GM19397 (cell line): ENCODE measurements at regions not wholly inside any gene's neighbourhood (a gene's known extent, or its start where the extent isn't known, plus 50 kb on each side); places are given as distances from the start of the nearest gene placed in this dataset.

Experiments used
- ATAC-seq: cut with Tn5 transposase; IDR thresholded peaks from one replicate; pipeline ENCODE4 v1.9.1; 2021; ENCODE audit warnings: mild to moderate bottlenecking, moderate library complexity; ENCODE audit not compliant: unreplicated experiment

DNA sequence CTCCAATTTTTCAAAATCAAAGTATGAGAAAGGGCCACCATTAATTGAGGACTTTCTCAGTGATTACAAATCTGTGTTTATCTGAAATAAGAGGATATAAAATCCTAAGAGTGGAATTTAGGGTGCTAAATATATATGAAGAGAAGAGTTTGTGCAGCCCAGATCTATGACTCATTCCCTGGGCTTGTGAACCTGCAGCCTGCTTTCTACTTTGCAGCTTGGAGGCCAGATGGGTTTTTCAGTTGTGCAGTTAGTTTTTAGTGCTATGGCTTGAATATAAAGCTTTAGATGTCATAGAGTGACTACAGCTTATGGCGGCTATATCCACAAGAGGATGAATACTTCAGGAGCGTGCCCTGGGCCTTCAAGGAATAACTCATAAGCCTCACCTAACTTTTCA lies 1391.1 kb downstream of the FSTL5 start:
- ATAC-seq: no peak

DNA sequence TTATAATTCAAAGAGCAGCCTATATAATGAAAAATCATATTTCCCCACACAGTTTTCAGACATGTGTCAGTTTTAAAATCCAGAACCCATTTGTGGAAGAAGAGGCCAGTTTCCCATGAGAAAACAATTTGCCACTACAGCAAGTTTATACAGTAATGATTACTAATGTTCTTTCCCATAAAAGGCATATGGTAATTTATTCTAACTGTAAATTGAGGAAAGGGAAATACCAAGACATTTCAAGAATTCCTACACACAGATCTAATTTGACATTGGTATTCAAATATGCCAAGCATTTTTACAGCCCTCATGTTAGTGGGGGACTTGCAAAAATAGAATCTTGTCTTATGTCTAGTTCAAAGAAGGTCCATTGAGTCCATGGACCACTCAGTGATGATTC lies 1368.6 kb downstream of the FSTL5 start:
- ATAC-seq: no peak

DNA sequence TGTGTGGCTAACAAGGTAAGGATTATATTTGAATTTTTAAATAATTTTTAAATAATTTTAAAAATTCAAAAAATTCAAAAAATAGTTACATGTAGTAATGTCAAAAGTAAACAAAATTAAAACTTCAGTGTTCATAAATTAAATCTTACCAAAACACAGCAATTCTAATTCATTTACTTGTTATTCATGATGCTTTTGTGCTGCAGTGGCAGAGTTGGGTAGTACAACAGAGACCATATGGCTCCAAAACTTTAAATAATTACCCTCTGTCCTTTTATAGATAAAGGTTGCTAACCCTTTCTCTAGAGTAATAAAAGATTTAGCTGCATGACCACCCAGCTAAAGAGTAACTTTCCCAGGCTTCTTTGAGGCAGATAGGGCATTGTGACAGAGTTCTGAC lies 1355.6 kb downstream of the FSTL5 start:
- ATAC-seq: no peak

DNA sequence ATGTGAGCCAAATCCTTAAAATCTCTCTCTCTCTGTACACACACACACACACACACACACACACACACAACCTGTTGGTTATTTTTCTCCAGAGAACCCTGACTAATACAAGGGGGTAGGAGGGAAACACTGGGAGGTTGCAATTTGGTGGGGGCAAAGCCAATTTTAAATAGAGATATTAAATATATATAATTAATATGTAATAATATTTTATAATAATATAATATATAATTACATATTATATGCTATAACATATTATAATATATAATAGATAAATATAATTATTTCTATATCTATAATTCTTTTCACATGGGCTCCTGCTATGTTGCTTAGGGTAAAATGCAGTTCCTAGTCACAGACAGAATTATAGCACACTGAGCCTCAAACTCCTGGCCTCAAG lies 1354.2 kb downstream of the FSTL5 start:
- ATAC-seq: no peak

DNA sequence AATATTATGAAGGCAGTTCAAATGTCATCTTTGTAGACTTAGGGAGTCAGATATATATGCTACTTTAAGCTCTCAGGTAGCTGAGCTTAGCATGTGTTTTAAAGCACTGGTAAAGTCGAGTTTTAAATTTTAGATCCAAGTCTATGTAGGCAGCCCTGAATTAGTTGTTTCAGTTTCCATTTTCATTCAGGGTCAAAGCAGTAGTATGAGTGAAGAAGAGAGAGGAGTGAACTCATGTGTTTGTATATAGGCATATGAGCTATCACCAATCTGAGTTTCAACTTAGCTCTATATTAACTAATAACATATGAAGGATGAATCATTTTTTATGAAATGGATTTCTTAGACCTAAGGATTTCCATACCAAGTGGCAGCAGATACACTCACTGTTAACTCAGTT lies 1353.4 kb downstream of the FSTL5 start:
- ATAC-seq: no peak

DNA sequence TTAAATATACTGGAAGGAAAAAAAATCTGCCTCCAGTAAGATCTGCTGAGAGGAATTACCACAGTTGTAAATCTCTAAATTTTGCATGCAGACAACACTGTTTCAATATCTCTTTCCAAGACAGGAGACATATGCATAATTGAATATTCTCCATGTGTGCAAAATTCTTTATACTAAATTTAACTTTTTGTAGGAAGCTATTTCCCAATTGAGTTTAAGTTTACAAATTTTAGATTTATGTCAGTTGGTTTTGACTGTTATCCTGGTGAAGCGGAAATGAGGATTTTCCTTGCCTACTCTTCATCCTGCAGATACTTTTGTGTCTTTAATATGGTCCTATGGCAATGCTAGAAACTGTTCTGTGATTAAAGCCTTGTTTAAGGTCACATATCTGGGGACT lies 1352.9 kb downstream of the FSTL5 start:
- no peak for ATAC-seq

DNA sequence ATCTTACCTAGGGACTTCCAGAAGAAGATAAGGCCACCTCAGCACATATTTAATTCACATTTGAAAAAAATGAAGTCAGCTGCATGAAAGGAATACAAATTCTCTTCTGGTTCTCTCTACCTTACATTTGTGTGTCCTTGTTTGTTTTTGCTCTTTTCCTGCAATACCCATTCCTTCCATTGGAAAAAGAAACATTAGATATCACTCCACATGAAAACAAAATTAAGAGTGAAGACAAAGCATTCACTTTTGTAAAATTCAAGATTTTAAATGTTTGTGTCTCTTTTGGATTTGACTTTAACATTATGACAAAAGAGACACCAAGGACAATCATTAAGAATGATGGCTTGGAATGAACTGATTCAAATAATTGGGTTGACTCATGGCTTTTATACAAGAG lies 1351.8 kb downstream of the FSTL5 start:
- no peak for ATAC-seq

DNA sequence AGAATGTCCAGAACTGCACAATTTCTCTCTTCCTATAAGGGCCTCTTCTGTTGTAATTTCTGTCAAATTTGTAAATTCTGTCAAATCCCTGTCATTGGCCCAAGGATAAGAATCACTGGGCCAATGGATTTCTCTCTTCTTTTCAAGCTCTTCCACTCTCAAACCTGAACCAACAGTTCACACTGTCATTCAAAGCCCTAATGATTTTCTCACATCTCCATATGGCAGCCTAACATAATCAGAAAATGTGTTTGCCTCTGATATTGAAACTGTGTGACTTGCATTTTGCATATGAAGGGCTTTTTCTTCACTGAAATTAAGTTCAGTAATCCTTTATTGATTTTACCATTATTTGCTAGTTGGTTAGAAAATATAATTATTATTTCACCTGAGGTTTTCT lies 1349.1 kb downstream of the FSTL5 start:
- ATAC-seq: no peak

DNA sequence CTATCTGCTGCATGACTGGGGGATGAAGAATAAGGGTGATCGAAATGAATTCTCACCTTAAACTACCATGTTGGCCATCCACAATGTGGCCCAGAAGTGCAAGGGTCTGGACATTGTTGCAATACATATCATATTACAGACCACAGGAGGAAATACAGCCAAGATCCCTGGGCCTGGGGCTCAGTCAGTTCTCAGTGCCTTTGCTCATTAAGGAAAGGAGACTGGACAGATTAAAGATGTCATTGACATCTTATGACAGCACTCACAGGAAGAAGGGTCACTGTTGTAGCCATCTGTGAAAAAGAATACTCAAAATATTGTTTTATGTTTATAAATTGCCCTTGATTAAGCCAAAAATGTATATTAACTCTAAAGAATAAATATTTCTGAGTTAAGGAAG lies 1345.2 kb downstream of the FSTL5 start:
- no peak for ATAC-seq

DNA sequence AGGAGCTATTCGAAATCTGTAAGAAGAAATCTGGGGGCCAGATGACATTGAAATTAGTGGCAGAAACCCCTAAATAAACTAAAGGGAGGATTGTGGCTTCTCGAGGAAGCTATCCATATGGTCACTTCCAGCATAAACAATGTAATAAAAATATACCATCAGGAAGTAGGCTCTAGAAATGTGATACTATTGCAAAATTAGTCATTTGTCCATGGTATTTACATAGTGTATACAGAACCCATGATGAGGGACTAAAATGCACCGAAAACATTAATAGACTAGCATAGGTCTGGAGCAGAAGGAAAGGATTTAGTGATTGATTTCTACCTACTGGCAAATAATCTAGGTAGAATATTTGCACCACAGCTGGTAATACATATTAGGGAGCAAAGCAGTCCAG lies 1344.0 kb downstream of the FSTL5 start:
- ATAC-seq: no peak

DNA sequence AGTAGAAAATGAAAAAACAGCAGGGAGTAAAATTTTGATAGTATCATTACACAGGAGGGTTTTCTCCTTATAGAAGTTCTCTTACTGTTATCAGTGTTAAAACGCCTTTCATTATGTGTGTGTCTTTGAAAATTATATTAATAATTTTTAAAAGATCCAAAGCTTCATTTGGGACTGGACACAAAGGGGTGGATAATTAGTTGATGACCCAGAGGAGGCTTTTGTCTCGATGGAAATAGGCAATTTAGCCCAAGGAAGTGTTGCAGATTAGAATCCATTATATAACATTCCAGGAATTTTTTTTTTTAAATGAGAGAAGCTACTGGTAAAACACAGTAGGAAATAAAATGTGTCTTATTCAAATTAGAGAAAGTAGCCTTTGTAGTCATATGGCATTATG lies 1339.3 kb downstream of the FSTL5 start:
- no peak for ATAC-seq

DNA sequence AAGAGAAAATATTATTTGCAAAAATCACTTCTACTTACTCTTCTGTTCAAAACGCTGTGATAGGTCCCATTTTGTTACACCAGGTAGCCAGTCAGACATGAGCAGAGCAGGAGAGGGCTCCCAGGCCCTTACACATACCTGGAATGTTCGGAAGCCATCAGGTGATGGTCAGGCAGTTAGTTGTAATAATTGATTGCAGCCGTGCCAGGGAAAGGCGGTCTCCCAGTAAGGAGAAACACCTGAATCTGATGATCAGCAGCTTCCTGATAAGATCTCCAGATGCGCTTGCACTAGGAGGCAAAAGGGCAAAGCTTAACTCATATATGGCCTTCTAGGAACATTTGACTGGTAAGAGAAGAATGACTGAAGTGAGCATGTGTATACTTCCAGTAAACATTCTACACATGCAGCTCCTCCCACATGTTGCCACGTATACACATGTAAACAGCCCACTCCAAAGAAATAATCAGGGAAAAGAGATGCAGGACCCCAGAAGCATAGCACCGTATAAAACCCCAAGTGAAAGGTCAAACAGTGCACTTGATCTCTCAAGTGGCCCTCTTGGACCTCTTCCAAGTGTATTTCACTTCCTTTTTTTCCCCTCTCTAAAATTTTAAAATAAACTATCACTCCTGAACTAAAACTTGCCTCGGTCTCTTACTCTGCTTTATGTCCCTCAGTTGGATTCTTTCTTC lies 1338.0 kb downstream of the FSTL5 start:
- ATAC-seq: no peak

DNA sequence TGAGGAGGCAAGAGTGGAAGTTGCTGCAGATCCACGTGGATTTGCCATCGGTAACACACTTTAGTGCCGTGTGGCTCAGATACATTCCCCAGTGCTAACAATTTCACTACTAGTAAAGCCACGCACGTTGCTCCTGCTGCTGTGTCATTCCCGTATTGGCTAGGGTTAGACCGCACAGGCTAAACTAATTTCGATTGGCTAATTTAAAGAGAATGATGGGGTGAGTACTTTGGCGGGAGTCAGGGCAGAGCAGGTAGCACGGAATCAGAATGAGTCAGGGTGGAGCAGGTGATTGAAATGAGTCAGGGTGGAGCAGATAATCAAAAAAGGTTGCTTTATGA lies 1337.5 kb downstream of the FSTL5 start:
- no peak for ATAC-seq

DNA sequence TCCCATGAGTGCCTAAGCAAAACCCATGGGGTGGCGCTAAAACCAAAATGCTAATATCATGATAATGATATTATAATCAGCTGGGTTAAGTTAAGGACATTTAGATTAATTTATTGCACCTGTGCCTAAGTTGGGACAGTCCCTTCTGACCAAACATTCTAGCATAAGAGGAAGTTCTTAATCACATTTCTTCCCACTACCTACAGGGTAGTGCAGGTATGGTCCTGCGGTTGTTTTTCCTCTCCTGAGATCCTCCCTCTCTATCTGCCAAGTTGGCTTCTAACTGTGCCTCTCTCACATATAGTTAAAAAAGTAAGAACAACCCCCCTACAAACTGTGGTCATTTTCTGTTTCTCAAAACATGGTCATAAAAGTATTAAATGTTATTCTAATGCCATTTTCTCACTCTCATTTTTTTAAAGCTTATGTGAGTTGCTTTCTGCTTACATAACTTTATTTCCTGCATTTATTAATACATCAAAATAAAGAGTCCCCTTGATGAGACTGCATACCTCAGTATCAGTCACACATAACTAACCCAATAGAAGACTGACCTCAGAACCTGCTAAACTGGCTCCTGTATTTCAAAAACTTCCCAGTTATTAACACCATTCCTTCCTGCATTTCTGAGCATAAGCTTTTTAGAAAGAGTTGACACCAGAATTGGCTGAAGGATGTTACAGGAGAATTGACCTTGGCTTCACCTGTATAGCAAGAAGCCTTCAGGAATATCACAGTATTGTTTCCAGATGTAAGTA lies 1332.5 kb downstream of the FSTL5 start:
- no peak for ATAC-seq

DNA sequence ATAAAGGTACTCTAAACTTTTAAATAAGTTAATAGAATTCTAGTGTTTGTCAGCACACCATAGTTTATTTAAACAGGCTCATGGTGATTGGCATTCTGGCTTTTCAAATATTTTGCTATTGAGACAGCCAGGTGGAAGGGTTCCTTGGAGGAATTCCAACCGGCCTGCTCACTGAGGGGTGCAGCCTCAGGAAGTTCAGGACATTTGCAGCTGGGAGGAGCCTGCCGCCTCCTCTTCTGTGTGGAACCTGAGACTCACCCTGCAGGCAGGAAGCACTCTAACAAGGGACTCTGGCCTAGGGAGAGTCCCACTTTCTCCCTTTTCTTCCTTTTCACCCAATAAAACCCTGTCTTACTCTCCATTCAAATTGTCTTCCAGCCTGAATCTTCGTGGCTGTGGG lies 1328.0 kb downstream of the FSTL5 start:
- no peak for ATAC-seq

DNA sequence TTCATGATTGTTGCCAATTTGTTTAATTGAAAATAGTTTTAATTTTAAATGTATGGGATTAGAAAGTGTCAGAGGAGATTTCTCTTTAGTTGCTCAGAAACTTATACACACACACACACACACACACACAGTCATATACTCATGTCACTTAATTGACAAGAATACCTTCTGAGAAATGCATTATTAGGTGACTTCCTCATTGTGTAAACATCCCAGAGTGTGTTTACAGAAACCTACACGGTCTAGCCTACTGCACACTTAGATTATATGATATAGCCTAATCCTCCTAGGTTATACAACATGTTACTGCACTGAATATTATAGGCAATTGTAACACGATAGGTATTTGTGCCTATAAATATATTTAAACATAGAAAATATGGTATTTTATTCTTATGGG lies 1327.4 kb downstream of the FSTL5 start:
- ATAC-seq: no peak

DNA sequence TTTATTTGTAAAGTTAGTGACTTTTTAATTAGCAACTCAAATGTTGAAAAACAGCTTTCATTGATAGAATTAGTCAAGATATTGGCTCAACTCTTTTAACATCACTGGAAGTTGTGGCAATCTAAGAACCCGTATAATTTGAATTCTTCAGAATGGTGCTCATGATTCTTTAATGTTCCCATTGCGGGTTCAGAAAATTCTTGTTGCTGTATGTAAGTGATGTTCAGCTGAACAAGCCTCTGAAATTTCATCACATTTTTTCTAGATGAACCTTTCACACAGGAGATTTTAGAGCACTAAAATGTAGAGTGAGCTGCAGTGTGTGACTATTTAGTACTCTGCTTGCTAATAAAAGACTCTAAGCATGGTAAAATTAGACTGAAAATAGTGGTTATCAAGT lies 1317.7 kb downstream of the FSTL5 start:
- no peak for ATAC-seq

DNA sequence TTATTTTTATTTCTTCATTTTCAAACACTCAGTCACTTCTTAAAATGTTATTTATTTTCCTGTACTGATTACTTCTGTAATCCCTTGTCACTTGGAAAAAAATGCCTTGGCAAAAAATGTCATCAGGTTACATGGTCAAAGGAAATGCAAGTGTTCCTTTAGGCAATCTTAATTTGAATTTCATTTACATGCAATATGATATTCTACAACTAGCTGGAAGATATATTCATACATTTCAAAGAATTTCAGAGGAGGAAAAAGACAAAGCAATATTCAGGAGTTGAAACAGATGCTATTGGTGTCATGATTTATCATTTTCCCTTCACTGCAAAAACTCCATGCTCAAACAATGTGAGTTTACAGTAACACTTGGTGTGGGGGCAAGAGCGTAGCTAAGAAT lies 1316.6 kb downstream of the FSTL5 start:
- no peak for ATAC-seq

DNA sequence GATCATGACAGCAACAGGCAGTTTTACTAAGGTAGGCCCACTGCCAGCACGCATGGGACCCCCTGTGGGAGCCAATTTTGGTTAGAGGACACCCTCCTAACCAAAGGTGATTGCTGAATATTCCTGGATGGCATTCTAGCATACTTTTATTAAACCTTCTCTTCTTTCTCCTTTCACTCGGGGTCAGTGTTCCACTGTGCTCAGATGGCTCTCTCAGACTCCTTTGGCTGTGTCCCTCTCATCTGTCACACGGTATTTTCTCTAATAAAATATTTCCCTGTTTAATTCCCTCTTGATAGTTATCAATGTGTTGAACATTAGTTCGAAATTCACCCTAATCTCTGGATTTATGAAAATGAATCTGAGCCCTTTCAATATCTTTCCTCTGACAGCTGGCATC lies 1315.3 kb downstream of the FSTL5 start:
- ATAC-seq: no peak

DNA sequence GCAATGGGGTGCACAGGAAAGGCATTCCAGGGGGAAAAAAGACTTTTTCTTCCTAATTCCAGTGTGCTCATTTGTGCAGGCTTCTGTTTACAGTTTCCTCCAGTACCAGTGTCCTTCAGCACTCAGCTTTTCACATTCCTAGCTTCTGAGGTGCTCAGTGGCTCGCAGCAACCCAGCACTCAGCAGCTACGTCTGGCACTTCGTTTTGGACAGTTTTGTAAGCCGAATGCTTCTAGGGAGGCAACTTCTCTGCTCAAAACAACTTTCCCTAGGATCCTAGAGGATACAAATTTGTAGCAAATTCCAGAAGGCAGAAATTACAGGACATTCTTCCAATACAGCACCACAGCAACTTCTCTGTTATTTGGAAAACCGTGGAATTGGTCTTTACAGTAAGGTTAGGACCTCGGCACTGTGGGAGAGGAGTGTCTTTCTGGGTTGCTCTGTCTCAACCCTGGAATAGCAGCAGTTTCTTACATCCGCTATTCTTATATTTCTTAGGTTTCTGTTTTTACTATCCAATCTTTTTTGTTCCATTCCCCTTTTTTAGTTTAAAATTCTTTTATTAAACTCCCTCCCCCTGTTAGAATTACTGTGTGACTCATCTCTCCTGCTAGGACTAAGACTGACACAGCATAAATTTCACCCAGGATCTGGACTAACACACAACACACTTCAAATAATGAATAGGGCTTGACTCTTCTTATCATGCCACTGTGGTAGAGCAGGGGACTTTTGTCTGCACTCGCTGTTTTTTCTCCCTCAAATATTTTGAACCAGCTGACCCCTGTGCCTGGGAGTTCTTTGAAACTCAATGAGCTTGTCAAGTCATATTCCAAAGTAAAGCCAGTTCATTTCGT lies 1314.7 kb downstream of the FSTL5 start:
- ATAC-seq: no peak

DNA sequence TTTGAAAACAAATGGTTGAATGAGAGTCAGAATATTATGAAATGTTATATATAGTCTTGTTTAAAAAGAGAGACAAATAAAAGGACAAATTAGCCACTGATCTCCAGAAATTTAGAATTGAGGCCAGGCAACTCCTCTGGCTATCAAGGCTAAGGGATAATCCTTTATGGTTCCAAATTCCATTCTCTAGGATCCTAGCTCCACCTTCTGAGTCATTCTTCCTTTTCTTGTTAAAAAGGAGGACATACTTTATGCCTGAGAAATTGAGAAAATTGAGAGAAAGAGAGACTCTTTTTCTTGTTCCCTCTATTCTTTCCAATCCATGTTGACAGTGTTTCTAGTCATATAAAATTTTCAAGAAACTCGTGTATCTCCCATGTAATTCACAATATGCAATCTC lies 1299.5 kb downstream of the FSTL5 start:
- ATAC-seq: no peak

DNA sequence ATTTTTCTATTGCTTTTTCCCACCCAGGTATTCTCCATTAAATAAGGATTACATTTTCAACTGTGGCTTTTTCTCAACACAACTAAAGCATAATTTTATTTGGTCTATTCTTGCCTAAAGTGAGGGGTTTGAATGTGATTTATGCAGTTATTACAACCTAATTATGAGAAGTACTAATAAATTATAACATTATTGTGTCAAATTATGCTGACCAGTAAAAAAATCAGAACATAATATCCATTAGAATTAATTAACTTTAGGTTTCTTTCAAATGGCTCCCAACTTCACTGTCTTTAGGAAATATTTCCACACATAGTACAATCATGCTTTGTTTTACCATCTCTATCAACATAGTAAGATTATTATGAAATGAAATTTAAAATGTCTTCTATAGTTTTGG lies 1293.9 kb downstream of the FSTL5 start:
- no peak for ATAC-seq
